K562 (cell line): ENCODE measurements at regions not wholly inside any gene's neighbourhood (a gene's known extent, or its start where the extent isn't known, plus 50 kb on each side); places are given as distances from the start of the nearest gene placed in this dataset.

ENCODE experiments used
- CEBPB ChIP-seq: fragments of 450-650 bp; IDR thresholded peaks from 2 replicates; pipeline ENCODE4 v1.6.1; 2016; ENCODE audit warnings: missing genetic modification characterization, missing compliant biosample characterization
- CTCF ChIP-seq, 3 experiments: IDR thresholded peaks in 2 of 3; conservative IDR thresholded peaks in 1 of 3; 2 replicates each; pipeline ENCODE4 v1.5.1; 2011 to 2012; ENCODE audit warnings: low read length in 3 of 3, mild to moderate bottlenecking in 3 of 3, control low read depth in 2 of 3, improper control_type of control experiment in 1 of 3, inconsistent platforms in 1 of 3, low read depth in 1 of 3, mixed read lengths in 1 of 3, moderate library complexity in 1 of 3; ENCODE audit not compliant: insufficient read depth in 2 of 3
- E2F6 ChIP-seq, 2 experiments: IDR thresholded peaks; 2 replicates each; pipeline ENCODE4 v1.6.1; 2011; ENCODE audit warnings: borderline replicate concordance in 1 of 2, control low read depth in 1 of 2, low read depth in 1 of 2, low read length in 1 of 2, mild to moderate bottlenecking in 1 of 2, mixed read lengths in 1 of 2, moderate library complexity in 1 of 2; ENCODE audit not compliant: insufficient read depth in 1 of 2, insufficient read length in 1 of 2, poor library complexity in 1 of 2, severe bottlenecking in 1 of 2; ENCODE audit errors: extremely low read depth in 1 of 2
- ELK1 ChIP-seq: sonication (generic); formaldehyde crosslinking; IDR thresholded peaks from 2 replicates; pipeline ENCODE4 v1.8.1; 2022; ENCODE audit warnings: missing genetic modification reagents
- ETV5 ChIP-seq: sonication (generic); formaldehyde crosslinking; IDR thresholded peaks from 2 replicates; pipeline ENCODE4 v1.4.0; 2020; ENCODE audit warnings: low read depth, mild to moderate bottlenecking, missing genetic modification reagents
- LEF1 ChIP-seq: fragments of 450-650 bp; IDR thresholded peaks from 2 replicates; pipeline ENCODE4 v1.6.1; 2016; ENCODE audit warnings: mild to moderate bottlenecking
- MLLT1 ChIP-seq, 2 experiments: fragments of 450-650 bp; IDR thresholded peaks; 2 replicates each; pipeline ENCODE4 v1.6.1; 2016
- MXI1 ChIP-seq: IDR thresholded peaks from 2 replicates; pipeline ENCODE4 v1.6.1; 2011; ENCODE audit warnings: low read depth, mild to moderate bottlenecking, improper control_type of control experiment, low read length
- SIX5 ChIP-seq, 2 experiments: IDR thresholded peaks; 2 replicates each; pipeline ENCODE4 v1.6.1; 2011; ENCODE audit warnings: low read length in 2 of 2, borderline replicate concordance in 1 of 2, low read depth in 1 of 2, mild to moderate bottlenecking in 1 of 2, moderate library complexity in 1 of 2; ENCODE audit not compliant: insufficient read depth in 1 of 2
- TFAP4 ChIP-seq: sonication (generic); formaldehyde crosslinking; IDR thresholded peaks from 2 replicates; pipeline ENCODE4 v1.8.0; 2022; ENCODE audit warnings: missing genetic modification reagents, mild to moderate bottlenecking, moderate library complexity, borderline replicate concordance
- YY1 ChIP-seq, 3 experiments: IDR thresholded peaks; 2 replicates each; pipeline ENCODE4 v1.6.1; 2011; ENCODE audit warnings: low read length in 2 of 3, mild to moderate bottlenecking in 2 of 3, moderate library complexity in 2 of 3, borderline replicate concordance in 1 of 3, control low read depth in 1 of 3, low read depth in 1 of 3; ENCODE audit not compliant: insufficient read depth in 3 of 3, insufficient replicate concordance in 2 of 3, control insufficient read depth in 1 of 3, insufficient read length in 1 of 3; ENCODE audit errors: extremely low read depth in 1 of 3
- ZNF197 ChIP-seq: fragments of 200-800 bp; sonication (Bioruptor generic); IDR thresholded peaks from 2 replicates; pipeline ENCODE4 v1.6.1; 2016; ENCODE audit warnings: low read depth, missing genetic modification characterization, missing compliant biosample characterization

GRCh38 chr4:148747721-148748268 lies 305.6 kb upstream of the NR3C2 start:
- TF ChIP-seq CTCF (IDR thresholded peaks at IDR 0.05 in 2 of 3, conservative IDR thresholded peaks at IDR 0.05 in 1 of 3; ENCODE audit: insufficient read depth in 2 of 3, low read depth in 1 of 3, low read length in 3 of 3) (no peak), TFAP4 (CRISPR knock-in tag) (no peak), SIX5 (IDR thresholded peaks at IDR 0.05; ENCODE audit: borderline replicate concordance in 1 of 2, insufficient read depth in 1 of 2, low read depth in 1 of 2, low read length in 2 of 2) (no peak), MXI1 (no peak), ZNF197 (CRISPR knock-in tag) (no peak), MLLT1 (IDR thresholded peaks at IDR 0.05) (no peak), CEBPB (no peak), ELK1 (CRISPR knock-in tag) (no peak), YY1 (IDR thresholded peaks at IDR 0.05; ENCODE audit: borderline replicate concordance in 1 of 3, control insufficient read depth in 1 of 3, extremely low read depth in 1 of 3, insufficient read depth in 3 of 3, insufficient read length in 1 of 3, insufficient replicate concordance in 2 of 3, low read depth in 1 of 3, low read length in 2 of 3) (no peak), LEF1 (no peak), E2F6 (IDR thresholded peaks at IDR 0.05; ENCODE audit: borderline replicate concordance in 1 of 2, extremely low read depth in 1 of 2, insufficient read depth in 1 of 2, insufficient read length in 1 of 2, low read depth in 1 of 2, low read length in 1 of 2, poor library complexity in 1 of 2, severe bottlenecking in 1 of 2) (no peak), ETV5 (CRISPR knock-in tag) (no peak)
